ENCODE measurements at regions not wholly inside any gene's neighbourhood (a gene's known extent, or its start where the extent isn't known, plus 50 kb on each side); places are given as distances from the start of the nearest gene placed in this dataset.

DNA sequence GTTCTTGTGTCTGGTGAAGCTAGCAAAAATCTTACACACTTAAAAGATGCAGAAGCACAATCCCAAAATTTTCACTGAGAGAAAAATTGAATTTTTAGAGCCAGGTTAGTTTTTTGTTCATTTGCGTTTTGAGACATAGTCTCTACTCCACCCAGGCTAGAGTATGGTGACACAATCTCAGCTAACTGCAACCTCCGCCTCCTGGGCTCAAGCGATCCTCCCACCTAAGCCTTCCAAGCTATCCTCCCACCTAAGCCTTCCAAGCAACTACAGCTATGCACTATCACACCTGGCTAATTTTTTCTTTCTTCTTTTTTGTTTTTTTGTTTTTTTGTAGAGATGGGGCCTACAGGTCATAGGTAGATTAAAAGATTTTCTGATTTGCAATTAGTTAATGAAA lies 113.1 kb upstream of the RAB6C start:
- Histone ChIP-seq H3K27me3 (ENCODE audit: control insufficient read depth, insufficient read depth, low read length, poor library complexity, severe bottlenecking) (no peaks in the 10 kb centered on the region), H3K4me1 (ENCODE audit: control insufficient read depth, insufficient read depth, low read length) (no peaks in the 10 kb centered on the region)
- WGBS, 2 experiments = 88 to 93% methylated on average over 3 of the region's 3 CpGs

GRCh38 chr2:129868151-129868550 lies 111.3 kb upstream of the RAB6C start:
- H3K9me3 ChIP-seq (ENCODE audit: control insufficient read depth, low read length) = no peaks in the 10 kb centered on the region
- WGBS, 2 experiments = 88 to 94% methylated on average over 8 of the region's 8 CpGs
- no peaks in the 10 kb centered on the region for H3K36me3 ChIP-seq (ENCODE audit: control insufficient read depth, insufficient read depth, low read length)
- H3K4me1 ChIP-seq (ENCODE audit: control insufficient read depth, insufficient read depth, low read length) = no peaks in the 10 kb centered on the region
- no peak overlapping the region for H3K4me3 ChIP-seq (ENCODE audit: insufficient read depth, low read depth, low read length)
- no peak overlapping the region for H3K27ac ChIP-seq (ENCODE audit: insufficient read depth, low read depth, low read length, poor library complexity, severe bottlenecking)
- no peaks in the 10 kb centered on the region for H3K27me3 ChIP-seq (ENCODE audit: control insufficient read depth, insufficient read depth, low read length, poor library complexity, severe bottlenecking)

More for the DNA sequence above, 113.1 kb upstream of the RAB6C start:
- no peak overlapping the region for H3K4me3 ChIP-seq (ENCODE audit: insufficient read depth, low read depth, low read length)
- H3K36me3 ChIP-seq (ENCODE audit: control insufficient read depth, insufficient read depth, low read length) = no peaks in the 10 kb centered on the region
- H3K27ac ChIP-seq (ENCODE audit: insufficient read depth, low read depth, low read length, poor library complexity, severe bottlenecking) = no peak overlapping the region
- H3K9me3 ChIP-seq (ENCODE audit: control insufficient read depth, low read length) = no peaks in the 10 kb centered on the region

- Histone ChIP-seq H3K4me3 (ENCODE audit: insufficient read depth, low read depth, low read length) (no peak overlapping the region), H3K27me3 (ENCODE audit: control insufficient read depth, insufficient read depth, low read length, poor library complexity, severe bottlenecking) (no peaks in the 10 kb centered on the region), H3K4me1 (ENCODE audit: control insufficient read depth, insufficient read depth, low read length) (no peaks in the 10 kb centered on the region), H3K9me3 (ENCODE audit: control insufficient read depth, low read length) (no peaks in the 10 kb centered on the region), H3K27ac (ENCODE audit: insufficient read depth, low read depth, low read length, poor library complexity, severe bottlenecking) (no peak overlapping the region), H3K36me3 (ENCODE audit: control insufficient read depth, insufficient read depth, low read length) (no peaks in the 10 kb centered on the region)
- 90 to 92% methylated on average over 4 of the region's 4 CpGs for WGBS, 2 experiments
Measured at GRCh38 chr2:129870685-129871241, 108.7 kb upstream of the RAB6C start.

DNA sequence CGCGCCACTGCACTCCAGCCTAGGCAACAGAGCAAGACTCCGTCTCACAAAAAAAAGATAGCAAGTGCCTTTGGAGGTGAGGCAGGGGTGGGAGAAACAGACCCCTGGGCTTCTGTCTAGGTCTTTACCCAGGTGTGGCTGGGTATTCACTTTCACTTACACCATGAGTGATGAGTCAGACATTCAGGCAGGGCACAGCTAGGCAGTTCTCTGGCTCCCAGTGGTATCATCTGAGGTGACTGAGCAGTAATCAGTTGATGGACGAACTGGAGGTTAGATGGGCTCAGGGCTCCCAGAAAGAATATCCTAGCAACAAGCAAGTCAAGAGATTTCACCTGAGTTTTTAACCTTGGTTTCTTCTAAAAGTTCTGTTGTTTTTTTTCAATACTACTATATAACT lies 107.0 kb upstream of the RAB6C start:
- H3K36me3 ChIP-seq (ENCODE audit: control insufficient read depth, insufficient read depth, low read length) = no peaks in the 10 kb centered on the region
- H3K27ac ChIP-seq (ENCODE audit: insufficient read depth, low read depth, low read length, poor library complexity, severe bottlenecking) = no peak overlapping the region
- H3K4me1 ChIP-seq (ENCODE audit: control insufficient read depth, insufficient read depth, low read length) = no peaks in the 10 kb centered on the region
- WGBS, 2 experiments = 94% methylated on average over 4 of the region's 4 CpGs
- no peak overlapping the region for H3K4me3 ChIP-seq (ENCODE audit: insufficient read depth, low read depth, low read length)
- H3K27me3 ChIP-seq (ENCODE audit: control insufficient read depth, insufficient read depth, low read length, poor library complexity, severe bottlenecking) = no peaks in the 10 kb centered on the region
- no peaks in the 10 kb centered on the region for H3K9me3 ChIP-seq (ENCODE audit: control insufficient read depth, low read length)

DNA sequence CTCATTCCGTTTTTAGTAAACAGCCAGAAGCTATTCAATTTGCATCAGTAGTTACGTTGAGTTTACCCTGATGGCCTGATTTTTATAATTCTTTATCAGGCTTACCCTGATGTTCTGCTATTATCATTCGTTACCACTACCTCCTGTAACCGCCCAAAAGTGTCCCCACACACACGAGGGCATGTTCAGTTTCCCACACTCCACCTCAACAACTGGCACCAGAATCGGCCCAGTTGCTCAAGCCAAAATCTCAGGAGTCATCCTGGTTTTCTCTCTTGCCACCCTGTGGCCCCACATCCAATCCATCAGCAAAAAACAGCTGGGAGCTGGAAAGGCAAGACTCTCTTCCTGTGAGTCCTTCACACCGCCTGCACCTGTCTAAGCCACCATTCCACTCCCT lies 102.9 kb upstream of the RAB6C start:
- Histone ChIP-seq H3K4me3 (ENCODE audit: insufficient read depth, low read depth, low read length) (peak overlapping the region; percentile 42), H3K9me3 (ENCODE audit: control insufficient read depth, low read length) (no peaks in the 10 kb centered on the region), H3K36me3 (ENCODE audit: control insufficient read depth, insufficient read depth, low read length) (no peaks in the 10 kb centered on the region), H3K27ac (ENCODE audit: insufficient read depth, low read depth, low read length, poor library complexity, severe bottlenecking) (no peak overlapping the region), H3K4me1 (ENCODE audit: control insufficient read depth, insufficient read depth, low read length) (no peaks in the 10 kb centered on the region), H3K27me3 (ENCODE audit: control insufficient read depth, insufficient read depth, low read length, poor library complexity, severe bottlenecking) (no peaks in the 10 kb centered on the region)
- WGBS, 2 experiments = 81 to 84% methylated on average over 7 of the region's 7 CpGs

DNA sequence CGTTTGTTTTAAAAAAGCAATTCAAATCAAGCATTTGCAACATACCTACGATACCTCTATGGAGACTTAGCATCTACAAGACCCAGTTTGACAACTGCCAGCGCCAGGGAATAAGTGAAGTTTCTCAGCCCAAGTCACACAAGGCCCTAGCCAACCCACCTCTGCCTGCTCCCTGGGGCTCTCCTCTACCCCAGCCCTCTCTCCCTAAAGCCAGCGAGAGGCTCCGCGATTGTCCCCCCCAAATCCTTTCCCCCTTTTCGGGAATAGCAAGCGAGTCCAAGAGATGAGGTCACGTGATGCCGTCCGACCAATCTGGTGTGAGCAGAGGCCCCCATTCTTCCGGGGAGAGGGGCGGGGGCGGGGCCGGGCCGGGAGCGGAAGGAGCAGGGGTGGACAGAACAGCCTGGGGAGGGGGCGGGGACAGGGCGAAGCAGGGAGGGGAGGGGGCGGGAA lies 102.2 kb upstream of the RAB6C start:
- 2 to 4% methylated on average over 15 of the region's 20 CpGs for WGBS, 2 experiments
- no peaks in the 10 kb centered on the region for H3K9me3 ChIP-seq (ENCODE audit: control insufficient read depth, low read length)
- H3K4me3 ChIP-seq (ENCODE audit: insufficient read depth, low read depth, low read length) = peak overlapping the region; percentile 42
- H3K4me1 ChIP-seq (ENCODE audit: control insufficient read depth, insufficient read depth, low read length) = no peaks in the 10 kb centered on the region
- H3K27ac ChIP-seq (ENCODE audit: insufficient read depth, low read depth, low read length, poor library complexity, severe bottlenecking) = no peak overlapping the region
- H3K36me3 ChIP-seq (ENCODE audit: control insufficient read depth, insufficient read depth, low read length) = no peaks in the 10 kb centered on the region
- H3K27me3 ChIP-seq (ENCODE audit: control insufficient read depth, insufficient read depth, low read length, poor library complexity, severe bottlenecking) = no peaks in the 10 kb centered on the region

DNA sequence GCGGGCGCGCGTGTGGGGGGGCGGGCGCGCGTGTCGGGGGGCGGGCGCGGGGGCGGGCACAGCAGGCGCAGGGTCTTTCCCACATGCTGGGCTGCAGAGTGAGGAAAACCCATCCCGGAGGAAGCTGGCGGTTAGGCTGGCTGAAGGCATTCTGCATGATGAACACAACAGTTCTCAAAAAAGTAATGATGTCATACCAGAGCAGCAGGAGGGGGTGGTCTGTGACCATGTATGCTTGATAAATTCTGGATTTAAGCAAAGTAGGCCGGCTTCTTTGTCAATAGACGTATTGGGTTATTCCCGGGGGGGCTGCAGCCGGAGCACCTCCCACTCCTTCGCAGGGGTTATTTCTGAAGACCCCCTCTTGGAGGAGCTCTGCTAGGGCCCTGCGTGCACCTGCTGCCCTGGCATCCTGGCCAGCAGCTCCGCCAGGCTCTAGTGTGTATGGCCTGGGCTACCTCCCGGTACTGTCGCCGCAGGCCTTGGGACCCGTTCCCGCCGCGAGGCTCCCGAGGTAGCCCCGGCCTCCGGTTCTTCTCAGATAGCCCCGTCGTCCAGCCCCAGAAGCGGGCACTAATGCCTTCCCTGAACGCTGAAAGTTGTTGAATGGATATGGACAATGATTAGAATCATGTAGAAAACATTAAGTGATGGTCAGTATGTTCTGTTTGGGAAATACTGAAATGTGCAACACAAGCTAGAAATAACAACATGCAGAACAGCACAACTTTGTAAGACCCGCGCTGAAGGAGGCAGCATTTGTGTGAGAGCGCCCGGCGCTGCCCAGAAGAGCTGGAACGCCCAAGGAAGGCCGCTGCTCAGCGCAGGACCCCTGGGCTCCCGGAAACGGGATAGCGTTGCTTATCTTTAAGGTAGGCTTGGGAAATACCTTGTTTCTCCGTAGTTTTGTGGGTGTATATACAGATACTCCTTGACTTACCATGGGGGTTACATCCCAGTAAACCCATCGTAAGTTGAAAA lies 101.4 kb upstream of the RAB6C start:
- H3K27me3 ChIP-seq (ENCODE audit: control insufficient read depth, insufficient read depth, low read length, poor library complexity, severe bottlenecking) = no peaks in the 10 kb centered on the region
- H3K27ac ChIP-seq (ENCODE audit: insufficient read depth, low read depth, low read length, poor library complexity, severe bottlenecking) = no peak overlapping the region
- H3K36me3 ChIP-seq (ENCODE audit: control insufficient read depth, insufficient read depth, low read length) = no peaks in the 10 kb centered on the region
- no peaks in the 10 kb centered on the region for H3K4me1 ChIP-seq (ENCODE audit: control insufficient read depth, insufficient read depth, low read length)
- WGBS, 2 experiments = 56 to 60% methylated on average over 49 to 50 of the region's 50 CpGs
- H3K4me3 ChIP-seq (ENCODE audit: insufficient read depth, low read depth, low read length) = peak overlapping the region; percentile 43
- no peaks in the 10 kb centered on the region for H3K9me3 ChIP-seq (ENCODE audit: control insufficient read depth, low read length)

- H3K9me3 ChIP-seq (ENCODE audit: control insufficient read depth, low read length) = no peaks in the 10 kb centered on the region
- 89 to 90% methylated on average over 8 of the region's 9 CpGs for WGBS, 2 experiments
- H3K27ac ChIP-seq (ENCODE audit: insufficient read depth, low read depth, low read length, poor library complexity, severe bottlenecking) = no peak overlapping the region
- no peaks in the 10 kb centered on the region for H3K4me1 ChIP-seq (ENCODE audit: control insufficient read depth, insufficient read depth, low read length)
- H3K27me3 ChIP-seq (ENCODE audit: control insufficient read depth, insufficient read depth, low read length, poor library complexity, severe bottlenecking) = no peaks in the 10 kb centered on the region
- no peaks in the 10 kb centered on the region for H3K36me3 ChIP-seq (ENCODE audit: control insufficient read depth, insufficient read depth, low read length)
- H3K4me3 ChIP-seq (ENCODE audit: insufficient read depth, low read depth, low read length) = no peak overlapping the region
Measured at GRCh38 chr2:129879614-129880180, 99.8 kb upstream of the RAB6C start.

DNA sequence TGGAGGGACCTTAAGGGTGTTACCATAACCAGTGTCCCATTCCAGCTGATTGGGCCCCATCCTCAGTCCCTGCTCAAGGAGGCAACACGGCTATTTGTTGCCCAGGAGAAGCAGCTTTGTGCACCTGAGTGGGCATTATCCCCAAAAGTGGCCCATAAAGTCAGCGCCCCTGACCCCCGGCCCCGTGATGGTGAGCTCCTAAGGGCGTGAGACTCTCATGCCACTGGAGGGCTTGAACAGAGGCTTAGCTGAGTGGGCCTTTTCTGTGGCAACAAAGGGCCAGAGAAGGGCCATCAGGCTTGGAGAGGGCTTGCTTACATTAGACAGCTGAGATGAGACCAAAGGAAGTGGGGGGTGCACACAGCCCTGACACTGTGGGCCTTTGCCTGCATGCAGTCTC lies 99.2 kb upstream of the RAB6C start:
- WGBS, 2 experiments = 96 to 97% methylated on average over 5 of the region's 5 CpGs
- no peaks in the 10 kb centered on the region for H3K36me3 ChIP-seq (ENCODE audit: control insufficient read depth, insufficient read depth, low read length)
- H3K4me3 ChIP-seq (ENCODE audit: insufficient read depth, low read depth, low read length) = no peak overlapping the region
- H3K4me1 ChIP-seq (ENCODE audit: control insufficient read depth, insufficient read depth, low read length) = no peaks in the 10 kb centered on the region
- H3K27ac ChIP-seq (ENCODE audit: insufficient read depth, low read depth, low read length, poor library complexity, severe bottlenecking) = no peak overlapping the region
- H3K27me3 ChIP-seq (ENCODE audit: control insufficient read depth, insufficient read depth, low read length, poor library complexity, severe bottlenecking) = no peaks in the 10 kb centered on the region
- H3K9me3 ChIP-seq (ENCODE audit: control insufficient read depth, low read length) = no peaks in the 10 kb centered on the region

DNA sequence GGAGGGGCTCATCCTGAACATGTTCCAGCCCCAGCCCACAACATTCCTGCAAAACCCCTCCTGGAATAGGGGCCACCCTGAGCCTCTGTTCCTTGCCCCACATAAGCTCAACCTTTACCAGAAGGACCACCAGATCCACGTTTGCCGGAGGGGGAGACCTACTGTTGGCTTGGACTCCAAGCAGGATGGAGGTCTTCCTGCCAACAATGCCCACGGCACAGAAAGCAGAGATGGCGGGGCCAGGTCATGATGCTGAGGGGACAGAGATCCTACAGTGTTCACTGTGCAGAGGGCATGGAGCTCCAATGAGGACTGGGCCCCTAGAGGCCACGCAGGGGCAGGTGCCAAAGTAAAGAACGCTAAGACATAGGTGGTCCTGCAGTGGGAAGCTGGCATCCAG lies 98.5 kb upstream of the RAB6C start:
- Histone ChIP-seq H3K27ac (ENCODE audit: insufficient read depth, low read depth, low read length, poor library complexity, severe bottlenecking) (no peak overlapping the region), H3K4me3 (ENCODE audit: insufficient read depth, low read depth, low read length) (no peak overlapping the region), H3K4me1 (ENCODE audit: control insufficient read depth, insufficient read depth, low read length) (no peaks in the 10 kb centered on the region), H3K36me3 (ENCODE audit: control insufficient read depth, insufficient read depth, low read length) (no peaks in the 10 kb centered on the region), H3K27me3 (ENCODE audit: control insufficient read depth, insufficient read depth, low read length, poor library complexity, severe bottlenecking) (no peaks in the 10 kb centered on the region), H3K9me3 (ENCODE audit: control insufficient read depth, low read length) (no peaks in the 10 kb centered on the region)
- 91 to 94% methylated on average over 6 of the region's 6 CpGs for WGBS, 2 experiments
